CD14-positive monocyte (primary cell): ENCODE measurements at regions not wholly inside any gene's neighbourhood (a gene's known extent, or its start where the extent isn't known, plus 50 kb on each side); places are given as distances from the start of the nearest gene placed in this dataset.

Experiments
- DNase-seq, 3 donors: peaks; one replicate each; pipeline ENCODE4 v3.0.0-alpha.2; 2011 to 2022
- H2AFZ ChIP-seq: 2 replicates; pipeline ENCODE4 v1.6.0; 2012; ENCODE audit warnings: mild to moderate bottlenecking, low read depth, low read length, inconsistent platforms; ENCODE audit not compliant: insufficient read depth, poor library complexity, severe bottlenecking
- H3K27ac ChIP-seq, 2 donors: 1 replicate in 1 of 2; 2 replicates in 1 of 2; pipeline ENCODE4 v1.5.1; 2012 to 2013; ENCODE audit warnings: low read length in 2 of 2, control low read depth in 1 of 2, inconsistent platforms in 1 of 2, low read depth in 1 of 2, mild to moderate bottlenecking in 1 of 2
- H3K27me3 ChIP-seq, 2 donors: one replicate each; pipeline versions ENCODE4 v1.6.0 to v1.6.1; 2011 to 2013; ENCODE audit warnings: low read length in 2 of 2; ENCODE audit not compliant: control insufficient read depth in 2 of 2, insufficient read depth in 2 of 2
- H3K36me3 ChIP-seq, 2 donors: replicated peaks in 1 of 2; 1 replicate in 1 of 2; 2 replicates in 1 of 2; pipeline versions ENCODE4 v1.5.1 to v1.6.1; 2012 to 2013; ENCODE audit warnings: low read length in 2 of 2, control low read depth in 1 of 2, inconsistent platforms in 1 of 2, mild to moderate bottlenecking in 1 of 2; ENCODE audit not compliant: insufficient read depth in 2 of 2, control insufficient read depth in 1 of 2
- H3K4me1 ChIP-seq, 2 donors: 1 replicate in 1 of 2; 2 replicates in 1 of 2; pipeline versions ENCODE4 v1.5.1 to v1.6.1; 2012 to 2013; ENCODE audit warnings: low read length in 2 of 2, control low read depth in 1 of 2, inconsistent platforms in 1 of 2, mild to moderate bottlenecking in 1 of 2, moderate library complexity in 1 of 2; ENCODE audit not compliant: insufficient read depth in 2 of 2, control insufficient read depth in 1 of 2
- H3K4me2 ChIP-seq: replicated peaks from 2 replicates; pipeline ENCODE3; 2012; ENCODE audit warnings: low read length, moderate library complexity, mild to moderate bottlenecking; ENCODE audit not compliant: poor library complexity, severe bottlenecking; ENCODE audit errors: extremely low read depth
- H3K4me3 ChIP-seq, 3 experiments: fragments of 200-600 bp in 1 of 3; sonication (generic) in 1 of 3; replicated peaks in 1 of 3; 1 replicate in 2 of 3; 2 replicates in 1 of 3; pipeline ENCODE4 v1.5.1; 2011 to 2013; ENCODE audit warnings: low read length in 3 of 3, mild to moderate bottlenecking in 3 of 3, control low read depth in 2 of 3, low read depth in 2 of 3, inconsistent platforms in 1 of 3, moderate library complexity in 1 of 3
- H3K79me2 ChIP-seq: 2 replicates; pipeline ENCODE4 v1.6.0; 2012; ENCODE audit warnings: mild to moderate bottlenecking, control low read depth, inconsistent platforms, low read length, moderate library complexity; ENCODE audit not compliant: insufficient read depth
- H3K9ac ChIP-seq: 2 replicates; pipeline ENCODE4 v1.6.0; 2017; ENCODE audit warnings: low read length, mild to moderate bottlenecking; ENCODE audit not compliant: insufficient read depth, poor library complexity, severe bottlenecking
- H3K9me3 ChIP-seq, 2 donors: replicated peaks in 1 of 2; 1 replicate in 1 of 2; 2 replicates in 1 of 2; pipeline versions ENCODE4 v1.5.1 to v1.6.1; 2012 to 2013; ENCODE audit warnings: low read length in 2 of 2, control low read depth in 1 of 2; ENCODE audit not compliant: control insufficient read depth in 1 of 2, insufficient read depth in 1 of 2
- H4K20me1 ChIP-seq: 2 replicates; pipeline ENCODE4 v1.6.0; 2012; ENCODE audit warnings: mild to moderate bottlenecking, low read length, control low read depth, moderate library complexity; ENCODE audit not compliant: insufficient read depth
- H3K27ac Mint-ChIP-seq, 7 donors: one replicate each; pipeline ENCODE4 v1.8.0; 2020; ENCODE audit warnings: mild to moderate bottlenecking in 7 of 7, mixed read lengths in 7 of 7, moderate library complexity in 6 of 7, inconsistent platforms in 2 of 7
- H3K27me3 Mint-ChIP-seq, 3 donors: one replicate each; pipeline ENCODE4 v1.8.0; 2021 to 2022; ENCODE audit warnings: low read depth in 3 of 3, mild to moderate bottlenecking in 3 of 3, mixed read lengths in 3 of 3, moderate library complexity in 3 of 3, inconsistent platforms in 1 of 3
- H3K36me3 Mint-ChIP-seq, 2 donors: one replicate each; pipeline ENCODE4 v1.8.0; 2020; ENCODE audit warnings: mixed read lengths in 2 of 2, inconsistent platforms in 1 of 2, mild to moderate bottlenecking in 1 of 2
- H3K4me1 Mint-ChIP-seq: one replicate; pipeline ENCODE4 v1.8.0; 2020; ENCODE audit warnings: mild to moderate bottlenecking, mixed read lengths
- H3K4me3 Mint-ChIP-seq, 2 donors: one replicate each; pipeline ENCODE4 v1.8.0; 2020; ENCODE audit warnings: mild to moderate bottlenecking in 2 of 2, mixed read lengths in 2 of 2, moderate library complexity in 1 of 2
- H3K9me3 Mint-ChIP-seq, 7 donors: one replicate each; pipeline ENCODE4 v1.8.0; 2020 to 2022; ENCODE audit warnings: mixed read lengths in 7 of 7, mild to moderate bottlenecking in 6 of 7, moderate library complexity in 6 of 7, inconsistent platforms in 2 of 7
- WGBS: methylation state at CpG from one replicate; pipeline ENCODE4 v1.1.5; 2013; ENCODE audit warnings: missing lambda C conversion rate; ENCODE audit not compliant: insufficient coverage; 5-methylcytosine and 5-hydroxymethylcytosine counted together
- intact Hi-C, 2 donors: fragments of 100-400 bp; cut with micrococcal nuclease; formaldehyde crosslinking; loops; one replicate each; pipeline versions ENCODE4 v1.15.0 to v1.15.1; 2023
- TF ChIP-seq, protein P1 (sequence below): fragments of 200-600 bp; IDR thresholded peaks from one replicate; pipeline ENCODE4 v1.8.0; 2022; ENCODE audit warnings: antibody characterized with exemption, mild to moderate bottlenecking

DNA sequence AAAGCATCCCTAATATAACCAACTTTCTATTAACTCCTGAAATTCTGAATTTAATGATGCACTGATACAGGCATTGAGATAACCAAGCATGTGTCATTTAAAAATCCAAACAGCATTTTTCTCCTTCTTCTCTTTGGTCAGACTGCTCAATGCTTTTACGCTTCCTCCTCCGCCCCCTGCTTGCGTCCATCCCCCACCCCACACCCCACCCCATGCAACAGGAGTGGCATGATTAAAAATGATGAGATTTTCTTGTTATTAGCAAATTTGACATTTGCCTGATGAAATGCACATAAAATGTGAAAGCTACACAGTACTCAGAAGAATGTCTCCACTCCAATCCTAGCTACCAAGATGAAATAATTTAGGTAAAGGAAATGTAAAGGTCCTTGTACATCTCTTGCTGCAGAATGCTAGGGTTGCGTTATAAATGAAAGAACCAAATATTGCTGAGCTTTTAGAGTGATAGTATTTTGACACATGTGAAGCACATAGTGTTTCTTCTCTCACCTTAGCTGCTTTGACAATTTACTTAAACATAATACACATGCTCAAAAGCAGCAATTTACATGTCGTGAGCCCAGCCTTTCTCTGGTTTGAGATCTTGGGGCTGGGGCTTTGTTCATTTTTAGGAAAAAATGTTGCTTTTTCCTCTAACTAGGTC, 263.8 kb downstream of the MEIS1 start:
- no peak overlapping the region for H2AFZ ChIP-seq
- H3K27me3 ChIP-seq: no peaks in the 10 kb centered on the region
- H4K20me1 ChIP-seq: no peaks in the 10 kb centered on the region
- H3K4me1 ChIP-seq: no peaks in the 10 kb centered on the region
- H3K9ac ChIP-seq: no peak overlapping the region
- no peaks in the 10 kb centered on the region for H3K36me3 ChIP-seq
- no peak overlapping the region for H3K4me2 ChIP-seq
- H3K9me3 ChIP-seq: no peaks in the 10 kb centered on the region
- no peak overlapping the region for H3K27ac Mint-ChIP-seq
- no CpG with 5 or more reads among the region's 5 CpGs for WGBS
- no peak overlapping the region for H3K4me3 ChIP-seq
- peaks cover 0 to 1% (median 0%) of the 10 kb centered on the region in 3 donors for H3K27me3 Mint-ChIP-seq
- H3K4me3 Mint-ChIP-seq: no peak overlapping the region
- intact Hi-C loops: no loop called here
- no peak for DNase-seq
- no peak overlapping the region for H3K27ac ChIP-seq
- TF ChIP-seq, protein P1, sequence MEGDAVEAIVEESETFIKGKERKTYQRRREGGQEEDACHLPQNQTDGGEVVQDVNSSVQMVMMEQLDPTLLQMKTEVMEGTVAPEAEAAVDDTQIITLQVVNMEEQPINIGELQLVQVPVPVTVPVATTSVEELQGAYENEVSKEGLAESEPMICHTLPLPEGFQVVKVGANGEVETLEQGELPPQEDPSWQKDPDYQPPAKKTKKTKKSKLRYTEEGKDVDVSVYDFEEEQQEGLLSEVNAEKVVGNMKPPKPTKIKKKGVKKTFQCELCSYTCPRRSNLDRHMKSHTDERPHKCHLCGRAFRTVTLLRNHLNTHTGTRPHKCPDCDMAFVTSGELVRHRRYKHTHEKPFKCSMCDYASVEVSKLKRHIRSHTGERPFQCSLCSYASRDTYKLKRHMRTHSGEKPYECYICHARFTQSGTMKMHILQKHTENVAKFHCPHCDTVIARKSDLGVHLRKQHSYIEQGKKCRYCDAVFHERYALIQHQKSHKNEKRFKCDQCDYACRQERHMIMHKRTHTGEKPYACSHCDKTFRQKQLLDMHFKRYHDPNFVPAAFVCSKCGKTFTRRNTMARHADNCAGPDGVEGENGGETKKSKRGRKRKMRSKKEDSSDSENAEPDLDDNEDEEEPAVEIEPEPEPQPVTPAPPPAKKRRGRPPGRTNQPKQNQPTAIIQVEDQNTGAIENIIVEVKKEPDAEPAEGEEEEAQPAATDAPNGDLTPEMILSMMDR: no peak
- no peaks in the 10 kb centered on the region for H3K79me2 ChIP-seq
- H3K4me1 Mint-ChIP-seq: no peaks in the 10 kb centered on the region
- H3K36me3 Mint-ChIP-seq: no peaks in the 10 kb centered on the region
- H3K9me3 Mint-ChIP-seq: no peaks in the 10 kb centered on the region

DNA sequence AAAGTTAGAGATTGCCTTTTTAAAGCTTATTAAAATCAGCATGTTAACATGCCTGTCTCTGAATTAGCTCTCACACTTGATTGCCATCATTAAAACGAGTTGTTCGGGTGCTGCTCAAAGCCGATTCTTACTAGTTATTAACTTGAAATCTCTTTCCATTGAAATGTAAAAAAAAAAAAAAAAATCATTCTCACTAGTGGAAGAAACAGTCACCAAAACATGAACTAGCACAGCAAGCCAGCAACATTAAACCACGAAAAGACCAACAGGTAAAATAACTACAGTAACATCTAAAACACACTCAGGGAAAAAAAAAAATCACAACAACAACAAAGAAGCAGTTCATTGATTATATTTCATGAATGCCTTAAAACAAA, 264.5 kb downstream of the MEIS1 start:
- no peaks in the 10 kb centered on the region for H3K79me2 ChIP-seq
- no peaks in the 10 kb centered on the region for H4K20me1 ChIP-seq
- H3K27ac Mint-ChIP-seq: no peak overlapping the region
- no peaks in the 10 kb centered on the region for H3K27me3 ChIP-seq
- H3K27ac ChIP-seq: no peak overlapping the region
- H3K4me3 ChIP-seq: no peak overlapping the region
- no peaks in the 10 kb centered on the region for H3K9me3 ChIP-seq
- H3K36me3 Mint-ChIP-seq: no peaks in the 10 kb centered on the region
- peaks cover 0 to 2% (median 0%) of the 10 kb centered on the region in 7 donors for H3K9me3 Mint-ChIP-seq
- H3K4me3 Mint-ChIP-seq: no peak overlapping the region
- H3K4me2 ChIP-seq: no peak overlapping the region
- no peak for DNase-seq
- peaks cover 0 to 1% (median 0%) of the 10 kb centered on the region in 3 donors for H3K27me3 Mint-ChIP-seq
- no peaks in the 10 kb centered on the region for H3K36me3 ChIP-seq
- no peaks in the 10 kb centered on the region for H3K4me1 Mint-ChIP-seq
- 100% methylated on average over 1 of the region's 4 CpGs for WGBS
- H2AFZ ChIP-seq: no peak overlapping the region
- TF ChIP-seq, protein P1: no peak
- intact Hi-C loops: no loop called here
- H3K4me1 ChIP-seq: no peaks in the 10 kb centered on the region
- no peak overlapping the region for H3K9ac ChIP-seq
